DMS53 treated with DMSO at 0.1 percent for 48 hours (cell line): ENCODE measurements at regions not wholly inside any gene's neighbourhood (a gene's known extent, or its start where the extent isn't known, plus 50 kb on each side); places are given as distances from the start of the nearest gene placed in this dataset.

Source experiments
- DNase-seq: peaks from one replicate; lab custom pipeline; 2025; ENCODE audit not compliant: unreplicated experiment; lab: John Stamatoyannopoulos, UW

DNA sequence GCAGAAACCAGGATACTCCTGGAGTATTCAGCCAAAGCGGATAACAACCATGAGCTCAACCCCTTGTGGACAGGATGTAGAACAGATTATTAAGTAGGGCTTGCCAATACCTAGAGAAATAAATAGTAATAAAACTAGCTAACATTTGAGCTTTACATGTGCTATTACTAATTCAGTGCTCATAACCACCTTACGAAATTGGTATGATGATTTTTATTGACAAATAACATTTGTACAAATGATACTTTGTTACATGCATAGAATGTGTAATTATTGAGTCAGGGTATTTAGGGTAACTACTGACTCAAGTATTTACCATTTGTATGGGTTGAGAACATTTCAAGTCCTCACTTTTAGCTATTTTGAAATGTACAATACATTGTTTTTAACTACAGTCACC is 287.9 kb downstream of the CDC5L start:
- DNase-seq = no peak

- no peak for DNase-seq
Observed at GRCh38 chr6:44676246-44676790, 288.8 kb downstream of the CDC5L start.

DNA sequence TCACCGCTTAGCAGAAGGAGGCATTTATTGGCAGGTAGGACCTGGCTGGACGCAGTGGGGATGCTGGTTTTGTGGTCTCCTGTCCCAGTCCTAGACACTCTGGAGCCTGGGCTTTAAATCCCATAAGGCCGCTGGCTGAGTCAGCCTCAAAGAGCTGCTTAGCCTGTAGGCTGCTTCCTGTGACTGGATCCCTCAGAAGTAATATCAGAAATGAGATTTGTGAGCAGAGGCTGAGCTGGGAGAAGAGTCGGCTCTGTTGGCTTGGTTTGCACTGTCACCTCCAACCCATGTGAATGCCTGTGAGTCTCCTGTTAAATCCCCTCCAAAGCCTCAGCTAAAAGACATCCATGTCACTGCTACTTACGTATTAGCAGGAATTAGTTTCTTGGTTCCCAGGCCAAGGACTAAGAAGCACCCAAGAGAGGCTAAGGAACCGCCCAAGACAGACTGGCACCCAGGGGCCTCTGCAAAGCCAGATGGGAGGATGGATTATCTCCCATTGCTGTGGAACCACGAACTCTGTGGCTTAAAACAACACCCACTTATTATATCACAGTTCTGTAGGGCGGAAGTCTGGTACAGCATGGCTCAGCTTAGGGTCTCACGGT is 289.4 kb downstream of the CDC5L start:
- no peak for DNase-seq

DNA sequence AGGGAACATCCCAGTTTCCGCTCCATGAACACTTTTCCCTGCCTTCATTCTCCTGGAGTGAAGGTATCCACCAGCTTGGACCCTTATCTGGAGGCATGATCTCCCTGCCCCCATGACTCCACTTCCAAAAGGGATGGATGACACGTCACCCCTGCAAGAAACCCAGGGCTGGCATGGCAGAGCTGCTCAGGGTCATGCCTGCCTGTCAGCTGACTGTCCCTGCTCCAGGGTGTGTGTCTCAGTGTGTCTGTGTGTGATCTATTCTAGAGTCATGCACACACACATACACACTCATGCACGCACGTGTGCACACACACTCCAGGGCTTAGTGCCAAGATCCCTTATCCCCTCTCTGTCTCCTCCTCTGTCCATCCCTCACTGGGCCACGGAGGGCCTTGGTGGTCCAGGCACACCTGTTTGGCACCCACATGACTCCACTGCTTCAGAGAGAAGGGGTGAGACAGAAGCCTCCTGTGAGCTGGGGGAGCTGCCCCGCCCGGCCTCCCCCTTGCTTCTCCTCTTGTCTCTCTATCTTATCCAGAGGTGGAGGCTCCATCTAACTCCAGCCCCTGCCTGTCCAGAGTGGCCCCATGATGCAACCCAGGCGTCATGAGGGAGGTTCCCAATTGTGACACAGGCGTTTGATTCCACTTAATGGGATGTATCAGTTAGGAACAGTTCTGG is 290.9 kb downstream of the CDC5L start:
- no peak for DNase-seq

- no peak for DNase-seq
Observed at GRCh38 chr6:44679438-44680201, 292.1 kb downstream of the CDC5L start.

DNA sequence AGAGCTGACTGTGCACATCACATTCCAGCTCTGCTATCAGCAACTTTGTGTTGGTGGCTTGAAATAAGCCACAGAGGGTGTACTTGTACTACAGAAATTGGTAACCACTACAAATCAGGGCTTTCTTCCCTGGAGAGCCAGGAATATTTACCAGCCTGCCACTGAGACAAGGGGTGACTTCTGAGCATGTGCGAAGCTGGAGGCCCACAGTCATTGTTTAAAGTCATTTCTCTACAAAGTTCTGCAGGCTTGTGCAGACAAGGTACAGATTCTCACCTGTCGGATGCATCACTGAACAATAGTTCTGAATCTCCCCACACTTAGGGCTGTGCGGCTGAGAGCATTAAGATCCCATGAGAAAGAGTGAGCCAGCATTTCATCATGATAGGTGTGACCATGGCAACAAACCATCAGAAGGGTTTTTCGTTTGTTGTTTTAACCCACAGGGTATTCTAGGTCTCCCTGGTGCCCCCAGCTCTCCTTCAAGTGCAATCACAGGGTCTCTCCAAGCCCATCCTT is 292.8 kb downstream of the CDC5L start:
- DNase-seq = no peak

DNA sequence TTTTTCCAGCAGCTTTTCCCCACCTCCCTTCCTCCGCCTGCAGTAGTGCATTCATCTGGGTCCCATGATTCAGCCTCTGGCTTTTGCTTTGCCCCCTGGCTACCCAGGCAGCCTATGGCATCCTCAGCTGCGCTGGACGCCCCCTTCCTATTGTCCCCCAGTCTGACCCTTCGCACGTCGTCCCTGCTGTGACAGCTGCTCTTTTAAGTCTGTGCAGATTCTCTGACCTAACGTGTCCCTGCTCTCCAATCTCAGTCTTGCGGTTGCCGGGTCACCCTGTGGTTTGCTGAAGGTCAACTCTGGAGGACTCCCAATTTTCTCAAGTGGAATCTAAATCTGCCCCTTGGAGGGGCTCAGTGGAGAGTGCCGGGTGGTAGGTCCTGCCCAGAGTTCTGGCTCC is 294.3 kb downstream of the CDC5L start:
- no peak for DNase-seq

DNA sequence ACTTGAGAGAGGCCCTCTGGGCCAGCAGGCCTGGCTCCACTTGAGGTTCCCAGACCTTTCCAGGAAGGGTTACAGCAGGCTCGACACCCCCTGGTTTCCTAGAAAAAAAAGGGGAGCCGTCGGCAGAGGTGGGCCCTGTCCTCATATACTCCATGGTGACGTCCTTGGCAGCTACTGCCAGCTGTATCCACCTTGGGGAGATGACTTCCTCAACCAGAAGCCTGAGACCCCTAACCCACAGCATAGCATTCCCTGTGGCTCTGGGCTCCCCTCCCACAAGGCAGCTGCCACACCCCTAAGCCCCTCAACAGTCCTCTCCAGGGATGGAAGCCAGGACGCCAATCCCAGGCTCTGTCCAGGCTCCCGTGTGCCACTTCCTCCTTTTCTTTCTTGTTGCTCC is 294.8 kb downstream of the CDC5L start:
- no peak for DNase-seq

DNA sequence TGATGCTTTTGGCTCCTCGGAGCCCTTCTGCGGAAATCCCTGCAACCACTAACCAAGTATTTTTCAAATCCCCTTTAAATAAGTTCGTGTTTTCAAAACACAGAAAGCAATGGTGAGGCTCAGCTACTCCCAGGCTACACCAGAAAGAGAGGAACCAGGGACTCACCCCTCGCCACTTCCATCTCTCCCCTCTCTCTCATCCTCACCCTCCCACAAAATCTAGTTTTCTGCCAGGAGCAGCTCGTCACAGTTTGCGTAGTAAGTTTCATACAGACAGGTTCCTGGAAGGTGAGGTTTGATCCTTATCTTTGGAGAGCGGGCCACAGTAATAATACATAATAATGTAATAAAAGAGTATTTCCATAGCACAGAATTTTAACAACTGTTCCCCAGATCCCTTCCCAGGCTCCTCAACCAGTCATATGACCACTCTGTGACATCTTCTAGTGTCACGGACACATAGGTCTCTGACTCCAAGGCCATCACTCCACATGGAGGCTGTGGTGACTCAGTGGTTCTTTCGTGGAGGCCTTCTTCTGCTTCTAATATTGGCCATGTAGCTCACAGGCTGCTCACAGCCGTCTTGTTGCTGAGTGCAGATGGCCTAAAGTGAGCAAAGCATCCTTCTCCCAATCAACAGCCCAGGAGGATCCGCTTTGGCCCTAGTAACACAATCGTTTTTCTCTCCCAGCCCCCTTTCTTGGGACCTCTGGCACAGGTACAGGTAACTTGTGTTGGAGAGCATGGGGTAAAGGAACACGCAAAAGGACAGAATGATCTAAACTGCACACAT is 295.7 kb downstream of the CDC5L start:
- no peak for DNase-seq

GRCh38 chr6:44685213-44685612 is 297.7 kb downstream of the CDC5L start:
- DNase-seq = no peak

DNA sequence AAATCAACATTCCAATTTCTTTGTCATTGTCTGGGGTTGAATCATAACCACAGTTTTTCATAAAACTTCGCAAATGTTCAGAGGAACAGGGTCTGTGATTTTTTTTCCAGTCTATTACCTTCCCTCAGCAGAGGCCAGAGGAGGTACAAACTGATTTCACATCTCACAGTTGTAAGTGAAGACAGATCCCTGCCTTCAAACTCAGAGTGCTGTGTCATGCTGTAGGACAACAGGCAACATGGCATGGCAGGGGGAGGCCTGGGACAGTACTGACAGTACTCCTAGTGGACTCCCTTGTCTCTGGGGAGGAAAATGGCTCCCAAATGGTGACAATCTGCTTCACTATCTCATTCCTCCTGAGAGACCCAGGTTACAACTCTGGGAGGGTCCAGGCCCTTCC is 308.6 kb downstream of the CDC5L start:
- DNase-seq = no peak

GRCh38 chr6:44696686-44697085 is 309.2 kb downstream of the CDC5L start:
- DNase-seq = no peak

DNA sequence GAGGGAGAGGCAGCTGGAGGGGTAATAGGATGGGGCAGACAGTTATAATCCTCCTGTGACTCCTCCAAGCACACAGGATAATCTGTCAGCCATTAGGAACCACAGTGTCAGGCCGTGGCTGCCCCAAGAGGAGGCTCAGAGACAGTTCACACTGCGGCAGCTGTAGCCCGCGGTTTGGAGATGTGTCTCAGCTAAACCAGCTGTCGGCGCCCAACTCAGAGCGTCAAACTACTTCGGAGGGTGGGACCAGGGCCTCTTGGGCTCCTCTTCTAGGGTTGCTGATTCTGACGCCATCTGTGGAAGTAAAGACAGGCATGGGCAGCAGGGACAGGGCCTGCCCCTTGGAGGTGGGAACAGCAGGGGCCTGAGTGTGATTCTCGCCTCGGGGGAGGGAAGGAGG is 309.8 kb downstream of the CDC5L start:
- no peak for DNase-seq

DNA sequence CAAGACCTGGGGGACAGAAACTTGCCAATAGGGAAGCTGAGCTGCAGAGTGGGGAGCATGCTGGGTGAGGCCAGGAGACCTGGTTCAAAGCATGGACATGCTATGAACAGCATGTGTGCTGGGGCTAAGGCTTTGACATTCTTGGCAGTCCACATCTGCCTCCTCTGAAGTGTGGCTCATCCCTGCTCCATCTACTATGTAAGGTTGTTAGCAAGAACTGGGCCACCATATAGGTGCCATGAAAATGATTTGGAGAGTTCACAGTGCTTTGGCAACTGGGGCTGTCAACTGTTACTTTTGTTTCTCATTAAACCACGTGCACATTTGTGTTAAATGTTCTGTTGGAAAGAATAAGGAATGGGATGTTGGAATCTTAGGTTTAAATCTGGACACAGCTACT is 311.1 kb downstream of the CDC5L start:
- DNase-seq = no peak

GRCh38 chr6:44699082-44699481 is 311.6 kb downstream of the CDC5L start:
- no peak for DNase-seq

DNA sequence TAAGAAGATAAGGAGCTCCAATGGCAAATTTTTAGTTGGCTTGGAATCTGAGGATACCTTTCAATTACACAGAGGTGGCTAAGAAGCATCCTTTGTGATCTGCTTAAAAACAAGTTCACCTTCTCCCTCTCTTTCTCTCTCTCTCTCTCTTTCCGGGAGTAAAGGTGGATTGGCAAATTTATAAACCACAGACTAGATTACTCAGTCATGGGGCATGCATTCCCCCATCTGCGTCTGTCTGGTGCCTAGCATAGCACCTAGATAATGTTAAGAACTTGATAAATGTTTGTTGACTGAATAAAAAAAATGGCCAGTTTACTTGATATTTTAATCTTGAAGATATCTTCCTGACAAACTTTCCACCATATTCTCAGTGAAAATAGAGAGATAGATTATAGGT is 312.3 kb downstream of the CDC5L start:
- no peak for DNase-seq

DNA sequence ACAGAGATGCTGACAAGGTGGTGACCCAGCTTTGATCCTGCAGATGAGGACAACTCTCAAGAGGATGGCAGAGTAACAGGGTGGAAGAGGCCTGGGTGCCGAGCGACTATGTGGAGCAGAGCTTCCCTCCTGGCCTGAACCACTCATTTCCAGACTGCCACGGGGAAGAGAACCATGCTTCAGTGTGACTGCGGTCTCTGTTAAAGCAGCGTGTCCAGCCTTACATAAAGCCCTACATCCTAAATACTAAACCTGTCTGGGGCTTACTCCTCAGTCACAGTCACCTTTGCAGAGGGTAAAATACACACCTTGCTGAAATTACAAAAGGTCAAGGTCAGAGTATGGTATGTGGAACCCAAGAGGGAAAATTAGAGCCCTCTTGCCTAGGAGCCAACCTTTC is 312.9 kb downstream of the CDC5L start:
- no peak for DNase-seq

- DNase-seq = no peak
Observed at GRCh38 chr6:44701038-44701636, 313.6 kb downstream of the CDC5L start.

DNA sequence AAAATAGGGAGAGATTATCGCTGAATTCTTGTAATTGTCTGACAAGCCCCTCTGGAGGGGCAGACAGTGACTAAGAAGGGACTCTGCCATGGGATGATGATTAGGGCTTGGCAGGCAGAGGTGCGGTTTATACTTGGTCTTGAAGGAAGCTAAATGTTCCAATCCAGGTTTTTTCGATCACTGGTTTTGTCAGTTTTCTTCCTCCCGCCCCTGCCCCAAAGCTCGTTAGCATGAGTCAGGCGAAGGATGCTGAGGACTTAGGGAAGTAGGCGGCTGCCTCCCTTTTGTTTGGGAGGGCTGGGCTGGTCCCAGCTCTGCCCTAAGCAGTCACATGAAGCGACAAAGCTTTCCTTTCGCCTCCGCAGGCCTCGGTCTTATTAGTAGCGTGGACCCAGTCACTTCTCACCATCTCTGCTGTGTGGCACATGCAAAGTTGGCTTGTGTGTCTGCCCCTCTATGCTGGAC is 314.2 kb downstream of the CDC5L start:
- DNase-seq = no peak

- DNase-seq = no peak
Observed at GRCh38 chr6:44702292-44702691, 314.8 kb downstream of the CDC5L start.
